WTC11 (cell line): ENCODE measurements at regions not wholly inside any gene's neighbourhood (a gene's known extent, or its start where the extent isn't known, plus 50 kb on each side); places are given as distances from the start of the nearest gene placed in this dataset.
"Not testable (repeated sequence)": the region's sequence is repeated elsewhere in the genome, so short reads cannot be mapped to it uniquely, and the experiment has no call there.

Experiments used
- ATAC-seq: fragments of 200-7000 bp; cut with Tn5 transposase; 2 replicates; pipeline ENCODE4 v1.10.0; 2021; ENCODE audit warnings: mild to moderate bottlenecking, moderate library complexity
- CTCF ChIA-PET: fragments of 300-600 bp; sonication (Branson Sonifier 250); formaldehyde crosslinking; loops from one replicate; lab custom pipeline; 2021; ENCODE audit warnings: antibody characterized with exemption; lab: Charles Lee
- POLR2A ChIA-PET: fragments of 350-600 bp; sonication (Branson Sonifier 250); formaldehyde crosslinking; loops from one replicate; lab custom pipeline; 2021; ENCODE audit warnings: antibody characterized with exemption; lab: Charles Lee
- DNase-seq: peaks from one replicate; pipeline ENCODE4 v3.0.0; 2021; ENCODE audit warnings: low spot score
- H3K27ac Mint-ChIP-seq: 2 replicates; pipeline ENCODE4 v1.8.0; 2021; ENCODE audit warnings: mixed read lengths
- H3K27me3 Mint-ChIP-seq: 2 replicates; pipeline ENCODE4 v1.8.0; 2021; ENCODE audit warnings: low read depth, mild to moderate bottlenecking, moderate library complexity, mixed read lengths
- H3K36me3 Mint-ChIP-seq: 2 replicates; pipeline ENCODE4 v1.8.0; 2021; ENCODE audit warnings: mixed read lengths
- H3K4me1 Mint-ChIP-seq: 2 replicates; pipeline ENCODE4 v1.8.0; 2022; ENCODE audit warnings: mixed read lengths
- H3K4me3 Mint-ChIP-seq: 2 replicates; pipeline ENCODE4 v1.8.0; 2021; ENCODE audit warnings: mild to moderate bottlenecking, moderate library complexity, mixed read lengths
- H3K9me3 Mint-ChIP-seq: 2 replicates; pipeline ENCODE4 v1.8.0; 2021; ENCODE audit warnings: mixed read lengths

GRCh38 chr21:13820286-13820685 is 210.7 kb downstream of the POTED start:
- H3K9me3 Mint-ChIP-seq, result peaks cover 70% of the 10 kb centered on the region
- POLR2A ChIA-PET, H3K27me3 Mint-ChIP-seq, H3K4me1 Mint-ChIP-seq, CTCF ChIA-PET, ATAC-seq, H3K4me3 Mint-ChIP-seq, H3K27ac Mint-ChIP-seq, DNase-seq: not testable (repeated sequence)
- peaks cover 69% of the 10 kb centered on the region for H3K36me3 Mint-ChIP-seq

DNA sequence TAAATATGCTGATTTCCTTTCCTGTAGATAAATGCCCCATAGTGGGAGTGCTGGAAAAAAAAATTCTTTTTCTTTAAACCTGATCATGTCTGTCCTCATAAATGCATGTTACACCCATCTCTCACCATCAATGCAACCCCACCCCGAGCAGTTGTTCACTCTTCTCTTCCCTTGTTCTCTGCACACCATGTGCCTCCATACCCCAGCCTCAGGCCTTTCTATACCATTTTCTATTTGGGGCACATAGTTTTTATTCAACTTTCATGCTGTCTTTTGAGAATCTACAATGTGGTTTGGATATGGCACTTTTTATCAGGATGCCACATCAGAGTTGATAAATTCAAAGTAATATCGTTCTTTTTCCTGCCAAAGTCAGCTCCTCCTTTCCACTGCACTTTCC is 202.6 kb downstream of the POTED start:
- DNase-seq, H3K4me3 Mint-ChIP-seq, POLR2A ChIA-PET, H3K4me1 Mint-ChIP-seq, H3K27ac Mint-ChIP-seq, H3K27me3 Mint-ChIP-seq, ATAC-seq, CTCF ChIA-PET: not testable (repeated sequence)
- Mint-ChIP-seq H3K9me3 (peaks cover 67% of the 10 kb centered on the region), H3K36me3 (peaks cover 65% of the 10 kb centered on the region)

- H3K4me1 Mint-ChIP-seq, H3K27me3 Mint-ChIP-seq, H3K4me3 Mint-ChIP-seq, CTCF ChIA-PET, DNase-seq, POLR2A ChIA-PET, ATAC-seq, H3K27ac Mint-ChIP-seq: not testable (repeated sequence)
- peaks cover 67% of the 10 kb centered on the region for H3K36me3 Mint-ChIP-seq
- peaks cover 75% of the 10 kb centered on the region for H3K9me3 Mint-ChIP-seq
Measured at GRCh38 chr21:13810559-13810958, 201.0 kb downstream of the POTED start.

DNA sequence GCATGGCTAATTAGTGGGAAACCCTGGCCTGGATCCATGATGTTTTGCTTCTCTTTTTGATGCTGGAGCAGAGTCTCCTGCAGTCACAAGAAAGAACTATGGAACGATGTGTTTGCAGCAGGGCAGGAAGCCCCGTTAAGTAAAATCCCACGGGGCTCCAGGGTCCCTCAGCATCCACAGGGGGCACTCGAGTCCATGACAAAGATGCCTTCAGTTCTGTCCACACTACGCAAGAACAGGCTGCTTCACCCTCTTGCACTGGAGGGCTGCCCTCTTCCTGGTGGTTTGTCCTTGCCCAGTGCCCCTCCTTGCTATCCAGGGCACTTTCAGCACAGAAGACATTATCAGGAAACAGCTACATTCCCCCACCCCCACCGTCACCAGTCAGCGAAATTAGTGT is 196.9 kb downstream of the POTED start:
- POLR2A ChIA-PET, H3K4me3 Mint-ChIP-seq, CTCF ChIA-PET, H3K27me3 Mint-ChIP-seq, ATAC-seq, H3K4me1 Mint-ChIP-seq, DNase-seq, H3K27ac Mint-ChIP-seq: not testable (repeated sequence)
- Mint-ChIP-seq H3K9me3 (peaks cover 67% of the 10 kb centered on the region), H3K36me3 (peaks cover 58% of the 10 kb centered on the region)

DNA sequence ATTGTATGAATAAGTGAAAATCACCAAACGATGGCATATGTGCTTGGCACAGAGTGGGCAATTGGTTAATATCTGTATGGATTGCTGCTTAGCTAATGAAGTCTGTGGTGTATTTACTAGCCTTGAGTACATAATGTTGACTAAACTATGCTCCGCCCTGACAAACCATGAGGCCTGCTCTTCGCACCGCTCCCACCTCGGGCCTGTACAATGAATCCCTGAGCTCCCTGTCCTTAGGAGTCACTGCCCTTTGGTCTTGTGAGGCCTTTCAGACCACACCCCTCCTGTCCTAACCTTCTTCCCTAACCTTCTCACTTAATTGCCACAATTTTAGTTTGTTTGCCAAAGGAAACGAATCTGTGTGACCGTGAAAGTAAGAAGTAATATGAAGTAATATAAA is 193.2 kb downstream of the POTED start:
- CTCF ChIA-PET, ATAC-seq, H3K4me3 Mint-ChIP-seq, DNase-seq, H3K4me1 Mint-ChIP-seq, H3K27ac Mint-ChIP-seq, H3K27me3 Mint-ChIP-seq, POLR2A ChIA-PET: not testable (repeated sequence)
- H3K9me3 Mint-ChIP-seq, result peaks cover 60% of the 10 kb centered on the region
- H3K36me3 Mint-ChIP-seq, result peaks cover 52% of the 10 kb centered on the region
